GM18498 (cell line): ENCODE measurements at regions not wholly inside any gene's neighbourhood (a gene's known extent, or its start where the extent isn't known, plus 50 kb on each side); places are given as distances from the start of the nearest gene placed in this dataset.

Experiments
- ATAC-seq: cut with Tn5 transposase; IDR thresholded peaks from one replicate; pipeline ENCODE4 v1.9.1; 2021; ENCODE audit warnings: mild to moderate bottlenecking, moderate library complexity; ENCODE audit not compliant: unreplicated experiment

DNA sequence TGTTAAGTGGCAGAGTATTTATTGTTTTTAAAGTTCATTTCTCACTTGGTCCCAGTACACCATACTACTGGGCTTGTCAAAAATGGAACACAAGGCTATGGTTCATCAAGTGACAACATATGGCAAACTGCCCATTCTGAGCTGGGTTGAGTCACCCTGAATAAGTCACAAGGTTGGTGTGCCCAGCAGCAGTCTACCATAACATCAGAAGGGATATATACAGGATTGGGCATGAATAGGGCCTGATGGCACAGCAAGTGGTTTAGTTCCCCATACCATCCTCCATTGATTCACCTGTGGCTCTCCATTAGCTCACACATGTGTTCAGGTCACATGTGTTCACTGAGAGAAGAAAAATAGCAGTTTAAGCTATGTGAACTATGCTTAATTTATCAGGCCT lies 249.8 kb upstream of the PRDM9 start:
- no peak for ATAC-seq

DNA sequence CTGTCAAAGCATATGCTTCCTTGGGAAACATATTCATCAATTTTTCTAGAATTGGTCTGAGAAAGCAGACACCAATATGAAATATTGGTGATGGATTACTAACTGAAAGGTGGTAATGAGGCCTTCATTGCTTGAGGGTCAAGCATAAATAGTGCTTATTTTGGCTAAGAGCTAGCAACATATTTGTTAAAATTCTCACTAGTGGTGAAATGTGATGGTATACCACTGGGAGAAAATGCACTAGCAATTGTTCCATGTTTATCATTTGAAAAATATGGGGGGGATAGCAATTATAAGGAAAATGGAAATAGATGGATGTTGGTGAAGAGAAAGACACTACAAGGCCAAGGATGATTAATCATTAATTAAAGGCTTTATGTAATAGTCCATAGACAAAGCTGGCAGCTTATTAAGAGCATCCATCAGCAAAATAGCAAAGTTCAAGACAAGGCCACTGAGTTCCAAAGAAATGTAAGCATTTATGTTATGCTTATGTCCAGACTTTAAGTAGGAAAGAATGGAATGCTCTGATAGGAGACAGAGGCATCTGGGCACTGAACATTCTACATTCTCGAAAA lies 253.7 kb upstream of the PRDM9 start:
- ATAC-seq, result no peak

DNA sequence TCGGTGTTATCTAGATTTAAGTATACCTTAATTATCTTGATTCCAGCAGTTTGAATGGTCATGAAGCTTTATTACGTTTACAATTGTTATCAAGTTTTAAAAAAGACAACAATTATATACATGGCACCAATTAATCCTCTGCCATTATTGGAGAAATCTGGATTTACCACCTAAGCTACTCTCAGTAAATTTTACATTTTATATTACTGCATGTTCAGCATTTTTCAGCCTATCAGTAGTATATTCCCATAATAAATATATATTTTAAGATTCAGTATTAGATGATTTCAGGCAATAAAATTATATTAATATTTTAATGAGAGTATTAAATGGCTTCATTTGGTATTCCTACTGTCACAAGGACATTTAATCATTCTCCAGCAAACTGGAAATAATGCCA lies 264.5 kb upstream of the PRDM9 start:
- no peak for ATAC-seq

DNA sequence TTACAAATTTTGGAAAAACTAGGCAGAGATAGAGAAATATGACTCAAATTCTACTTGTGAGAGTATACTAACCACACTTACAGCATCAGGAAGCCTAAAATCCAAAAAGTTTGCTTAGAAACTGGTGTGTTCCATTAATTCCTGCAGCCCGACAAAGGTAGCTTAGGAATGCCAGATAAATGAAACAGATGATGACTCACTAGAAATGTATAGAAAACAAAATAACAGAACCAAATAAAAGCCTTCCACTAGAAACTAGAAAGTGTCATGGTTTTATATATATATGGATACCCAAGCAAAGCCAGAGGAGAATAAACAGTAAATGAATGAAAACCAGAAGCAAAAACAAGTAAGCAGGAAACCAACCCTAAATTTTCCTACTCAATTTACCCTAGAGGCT lies 272.2 kb upstream of the PRDM9 start:
- ATAC-seq, result no peak

DNA sequence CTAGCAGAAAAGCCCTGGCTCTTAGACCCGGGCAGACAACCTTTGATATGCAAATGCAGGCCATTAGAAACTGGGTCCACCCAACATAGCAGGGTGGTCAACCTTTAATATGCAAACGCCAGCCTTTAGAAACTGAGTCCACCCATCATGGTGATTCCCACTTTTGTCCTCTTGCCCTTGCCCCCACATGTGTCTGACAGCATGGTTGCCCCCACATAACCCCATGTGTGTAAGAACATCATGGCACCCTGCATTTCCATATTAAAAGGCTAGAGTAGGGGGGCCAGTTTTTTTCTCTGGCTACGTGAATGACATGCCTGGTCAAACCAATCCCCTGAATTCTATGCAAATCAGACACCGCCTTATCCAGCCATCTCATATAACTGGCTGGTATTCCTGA lies 273.2 kb upstream of the PRDM9 start:
- no peak for ATAC-seq

DNA sequence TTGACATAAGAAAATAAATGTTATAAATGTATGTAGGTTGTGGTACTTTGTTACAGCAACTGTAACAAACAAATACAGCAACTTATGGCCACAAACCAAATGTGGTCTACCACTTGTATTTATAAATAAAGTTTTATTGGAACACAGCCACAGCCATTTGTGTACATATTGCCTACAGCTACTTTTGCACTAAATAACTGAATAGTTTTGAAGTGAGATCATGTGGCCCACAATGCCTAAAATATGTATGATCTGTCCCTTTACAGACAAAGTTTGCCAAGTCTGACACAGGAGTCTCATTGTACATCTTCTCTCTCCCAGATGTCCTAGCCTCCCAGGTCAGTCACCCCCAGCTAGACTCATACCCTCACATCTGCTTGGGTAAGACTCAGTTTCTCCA lies 283.6 kb upstream of the PRDM9 start:
- no peak for ATAC-seq

DNA sequence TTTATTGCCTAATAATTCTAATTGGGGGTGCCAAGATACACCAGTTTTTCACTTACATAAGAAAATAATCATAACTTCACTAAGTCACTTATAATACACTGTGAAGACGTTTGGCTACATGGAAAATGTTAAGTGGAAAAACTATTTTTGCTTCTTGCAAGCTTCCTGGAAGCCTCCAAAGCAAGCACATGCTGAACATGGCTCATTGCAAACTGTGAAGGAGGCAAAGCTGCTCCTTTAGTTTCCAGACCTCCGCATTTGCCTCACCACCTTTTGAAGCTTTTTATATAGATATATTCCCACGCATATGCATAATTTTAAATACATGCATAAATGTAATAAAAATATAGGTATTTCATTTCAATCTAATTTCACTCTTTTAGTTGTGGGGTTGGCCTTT lies 285.6 kb upstream of the PRDM9 start:
- no peak for ATAC-seq

DNA sequence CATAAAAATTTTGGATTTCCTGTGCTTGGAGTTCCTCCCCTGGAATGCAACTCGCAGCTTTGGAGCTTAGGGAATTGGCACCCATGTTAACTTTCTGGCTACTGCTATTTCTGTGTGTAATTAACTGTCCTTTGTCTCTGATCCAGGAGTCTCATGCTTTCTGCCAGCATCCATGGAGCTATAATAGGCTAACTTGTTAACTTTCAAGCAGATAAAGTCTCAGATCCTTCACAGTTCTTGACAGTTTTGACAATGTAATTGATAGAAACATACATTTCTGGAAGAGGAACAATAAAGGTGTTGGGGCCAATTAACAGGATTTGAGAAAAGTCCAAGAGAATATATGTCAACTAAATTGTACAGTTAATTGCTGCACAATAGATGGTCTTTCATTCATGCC lies 290.2 kb upstream of the PRDM9 start:
- no peak for ATAC-seq

DNA sequence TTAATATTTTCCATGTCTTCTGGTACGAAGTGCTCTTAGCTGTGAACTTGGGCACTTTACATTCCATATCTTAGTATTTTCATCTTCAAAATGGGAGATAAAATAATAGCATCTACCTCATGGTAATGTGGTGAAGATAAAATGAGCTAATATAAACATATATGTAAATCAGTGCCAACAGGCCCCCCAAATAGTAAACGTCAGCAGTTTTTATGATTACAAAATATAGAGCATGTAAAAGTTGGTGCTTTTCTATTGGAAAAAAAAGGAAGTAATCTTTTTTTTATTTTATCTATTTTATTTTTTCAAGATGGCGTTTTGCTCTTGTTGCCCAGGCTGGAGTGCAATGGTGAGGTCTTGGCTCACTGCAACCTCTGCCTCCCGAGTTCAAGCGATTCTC lies 291.1 kb upstream of the PRDM9 start:
- ATAC-seq, result no peak

DNA sequence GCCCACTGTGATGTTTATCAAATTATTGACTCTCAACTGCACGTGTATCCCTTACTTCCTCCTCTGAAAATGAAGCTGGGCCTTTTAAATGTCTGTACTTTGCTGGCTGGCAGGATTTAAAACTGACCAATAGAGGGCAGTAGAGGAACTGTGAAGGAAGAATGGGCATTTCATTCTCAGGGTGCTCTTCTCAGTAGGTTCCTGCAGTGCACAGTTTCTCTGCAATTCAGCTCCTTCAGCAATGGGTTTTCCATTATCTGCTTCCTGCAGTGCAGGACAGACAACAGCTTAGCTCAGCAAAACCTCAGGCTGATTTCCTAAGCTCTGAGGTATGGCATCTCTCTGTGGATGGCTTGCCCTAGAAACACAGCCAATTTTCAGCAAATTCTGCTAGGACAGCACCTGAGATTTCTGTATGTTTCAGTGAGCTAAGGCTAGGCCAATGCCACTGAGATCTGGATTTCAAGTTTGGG lies 298.4 kb upstream of the PRDM9 start:
- ATAC-seq, result peak; percentile 75

DNA sequence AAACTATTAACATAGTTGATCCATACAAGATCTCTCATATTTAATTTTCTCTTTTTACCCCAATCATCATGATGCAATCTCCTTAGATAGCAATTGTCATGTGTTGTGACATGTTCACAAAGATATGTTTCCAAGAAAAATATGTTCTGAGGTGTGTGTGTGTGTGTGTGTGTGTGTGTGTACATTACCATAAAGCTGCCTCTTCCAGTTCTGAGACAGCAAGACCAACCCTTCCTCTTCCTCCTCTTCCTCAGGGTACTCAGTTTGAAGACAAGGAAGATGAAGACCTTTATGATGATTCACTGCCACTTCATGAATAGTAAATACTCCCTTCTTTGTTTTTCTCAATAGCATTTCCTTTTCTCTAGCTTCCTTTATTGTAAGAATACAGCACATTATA lies 303.3 kb upstream of the PRDM9 start:
- ATAC-seq, result no peak

DNA sequence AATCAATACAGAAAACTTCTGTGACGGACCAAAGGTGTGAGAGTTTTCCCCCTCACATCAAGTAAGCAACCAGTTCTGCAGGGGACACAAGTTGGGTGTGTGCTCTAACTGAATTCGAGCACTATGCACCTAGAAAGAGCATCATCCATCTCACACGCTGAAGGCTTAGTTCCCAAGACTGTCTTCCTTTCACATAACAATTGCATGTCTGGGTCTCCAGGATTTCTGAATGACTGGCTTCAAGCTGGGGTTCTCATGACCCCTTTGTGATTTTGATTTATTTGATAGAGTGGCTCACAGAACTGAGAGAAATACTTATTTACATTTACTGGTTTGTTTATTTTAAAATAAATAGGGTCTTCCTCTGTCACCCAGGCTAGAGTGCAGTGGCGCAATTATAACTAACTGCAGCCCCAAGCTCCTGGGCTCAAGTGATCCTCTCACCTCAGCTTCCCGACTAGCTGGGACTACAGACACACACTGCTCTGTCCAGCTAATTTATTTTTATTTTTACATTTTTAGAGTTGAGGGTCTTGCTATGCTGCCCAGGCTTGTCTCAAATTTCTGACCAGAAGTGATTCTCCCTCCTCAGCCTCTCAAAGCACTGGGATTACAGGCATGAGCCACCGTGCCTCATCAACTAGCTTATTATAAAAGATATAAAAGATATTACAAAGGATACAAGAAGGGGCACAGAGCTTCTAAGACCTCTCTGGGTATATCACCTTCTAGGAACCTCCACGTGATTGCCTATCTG lies 316.7 kb upstream of the CDH12 start:
- ATAC-seq, result no peak

DNA sequence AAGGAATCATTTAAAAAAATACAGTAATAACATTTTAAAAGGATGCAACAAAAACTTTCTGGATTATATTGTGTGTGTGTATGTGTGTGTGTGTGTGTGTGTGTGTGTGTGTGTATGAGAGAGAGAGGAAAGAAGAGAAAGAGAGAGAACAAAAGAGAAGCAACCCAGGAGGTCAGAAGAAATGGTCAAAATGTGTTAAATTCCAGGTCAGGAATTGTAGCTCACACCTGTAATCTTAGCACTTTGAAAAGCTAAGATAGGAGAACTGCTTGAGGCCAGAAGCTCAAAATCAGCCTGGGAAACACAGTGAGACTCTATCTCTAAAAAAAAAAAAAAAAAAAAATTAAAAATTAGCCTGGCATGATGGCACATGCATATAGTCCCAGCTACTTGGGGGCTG lies 311.8 kb upstream of the CDH12 start:
- no peak for ATAC-seq

DNA sequence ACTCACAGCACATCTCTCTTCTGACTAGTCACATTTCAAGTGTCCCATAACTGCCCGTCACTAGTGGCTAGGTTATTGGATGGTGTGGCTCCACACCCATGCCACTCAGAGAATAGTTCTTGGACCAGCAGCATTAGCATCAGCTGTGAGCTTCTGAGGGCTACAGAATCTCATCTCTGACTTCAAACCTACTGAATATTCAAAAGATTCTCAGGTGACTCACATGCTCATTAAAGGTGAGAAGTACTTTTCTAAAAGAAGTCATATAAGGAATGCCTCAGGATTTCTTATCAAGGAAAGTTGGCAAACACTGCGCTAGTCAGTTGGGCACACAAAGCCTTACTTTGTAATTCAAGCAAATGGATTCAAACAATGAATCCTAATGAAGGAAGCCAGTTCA lies 305.0 kb upstream of the CDH12 start:
- no peak for ATAC-seq

DNA sequence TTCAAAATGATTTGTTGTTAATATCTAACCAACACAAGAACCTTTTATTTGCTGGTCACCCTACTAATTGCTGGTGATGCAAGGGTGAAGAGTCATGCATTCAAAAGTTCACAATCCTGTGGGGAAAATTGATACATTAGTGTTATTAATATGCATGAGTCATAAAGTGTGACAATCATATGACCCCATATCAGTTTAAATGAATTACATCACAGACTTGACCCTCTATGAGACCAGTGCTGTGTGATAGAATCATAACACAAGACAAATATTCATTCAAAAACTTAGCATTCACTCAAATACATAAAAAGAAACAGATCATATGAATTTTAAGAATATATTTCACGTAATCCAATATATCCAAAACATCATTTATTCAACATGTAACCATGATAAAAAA lies 304.6 kb upstream of the CDH12 start:
- no peak for ATAC-seq

DNA sequence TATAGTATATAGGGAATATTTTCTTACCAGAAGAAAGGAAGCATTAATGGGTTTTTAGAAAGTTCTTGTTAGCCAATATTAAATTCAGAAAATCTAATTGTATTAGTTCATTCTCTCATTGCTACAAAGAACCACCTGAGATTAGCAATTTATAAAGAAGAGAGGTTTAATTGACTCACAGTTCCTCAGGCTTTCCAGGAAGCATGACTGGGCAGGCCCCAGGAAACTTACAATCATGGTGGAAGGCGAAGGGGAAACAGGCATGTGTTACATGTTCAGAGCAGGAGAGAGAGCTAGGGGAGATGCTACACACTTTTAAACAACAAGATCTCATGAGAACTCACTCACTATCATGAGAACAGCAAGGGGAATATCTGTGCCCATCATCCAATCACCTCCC lies 304.0 kb upstream of the CDH12 start:
- ATAC-seq, result no peak

DNA sequence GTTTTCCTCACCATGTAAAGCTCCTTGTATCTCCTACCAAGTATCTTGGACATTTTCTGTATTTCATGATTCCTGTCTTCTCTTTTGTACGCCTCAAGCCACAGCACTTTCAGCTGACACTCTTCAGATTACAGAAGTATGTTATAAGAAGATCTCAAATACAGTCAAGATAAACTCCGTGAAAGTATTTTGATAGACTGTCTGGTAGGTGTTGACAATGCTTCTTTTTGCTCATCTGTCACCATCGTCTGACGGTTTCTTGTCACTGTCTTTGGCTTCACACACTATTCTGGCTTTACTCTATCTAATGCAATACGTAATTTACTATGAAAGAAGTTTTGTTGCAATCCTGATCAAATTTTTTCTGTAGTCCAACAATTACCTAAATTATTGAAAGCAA lies 294.5 kb upstream of the CDH12 start:
- ATAC-seq, result no peak

DNA sequence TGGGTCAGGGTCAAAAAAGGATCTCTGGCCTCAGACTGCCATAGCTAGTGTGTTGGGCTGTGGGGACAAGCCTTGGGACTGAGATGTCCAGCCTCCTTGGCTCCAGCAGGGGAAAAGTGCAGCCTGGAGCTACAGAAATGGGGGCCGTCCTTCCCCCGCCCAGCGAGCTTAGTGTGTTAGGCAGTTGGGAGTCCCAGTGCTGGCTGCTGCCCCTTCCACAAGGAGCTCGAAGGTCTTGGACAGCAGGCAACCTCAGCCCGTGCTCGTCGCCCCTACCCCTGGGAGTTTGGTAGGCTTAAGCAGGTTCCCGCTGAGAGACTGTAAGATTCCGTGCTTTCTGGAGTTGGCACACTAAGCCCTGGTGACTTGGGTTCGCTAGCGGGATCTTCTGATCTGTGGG lies 293.0 kb upstream of the CDH12 start:
- no peak for ATAC-seq

DNA sequence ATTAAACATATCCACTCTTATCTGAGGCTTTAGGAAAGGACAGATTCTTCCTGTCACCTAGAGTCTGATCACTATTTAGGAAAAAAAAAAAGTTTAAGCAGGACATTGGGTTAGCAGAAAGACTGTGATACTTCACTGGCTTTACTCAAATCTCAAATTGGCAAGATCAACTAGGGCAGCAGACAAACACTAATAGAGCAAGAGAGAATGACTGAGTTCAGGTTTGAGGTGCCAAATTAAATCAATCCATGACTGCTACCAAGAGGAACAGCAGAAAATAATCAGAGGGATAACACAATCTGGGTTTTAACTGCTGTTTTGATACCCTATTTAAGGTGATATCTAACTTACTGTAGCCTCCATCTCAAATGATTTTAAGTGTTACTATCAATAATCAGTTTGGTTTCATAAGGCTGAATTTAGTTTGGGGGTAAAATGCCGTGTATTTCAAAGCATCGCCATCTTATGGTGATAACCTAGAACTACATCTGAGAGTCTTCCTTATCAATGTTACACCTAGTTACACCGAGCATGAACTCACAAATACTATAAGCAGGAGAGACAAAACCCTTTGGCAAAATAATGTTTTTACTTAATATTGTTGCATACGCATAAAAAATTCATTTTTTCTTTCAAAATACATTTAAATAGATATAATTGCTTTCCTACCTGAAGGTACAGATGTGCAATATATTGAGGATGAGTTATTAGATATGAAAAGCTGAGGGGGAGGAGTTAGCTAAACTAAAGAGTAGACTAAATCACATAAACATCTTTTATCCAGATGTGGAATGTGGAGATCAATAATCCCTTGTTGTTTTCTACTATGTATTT lies 286.4 kb upstream of the CDH12 start:
- no peak for ATAC-seq

DNA sequence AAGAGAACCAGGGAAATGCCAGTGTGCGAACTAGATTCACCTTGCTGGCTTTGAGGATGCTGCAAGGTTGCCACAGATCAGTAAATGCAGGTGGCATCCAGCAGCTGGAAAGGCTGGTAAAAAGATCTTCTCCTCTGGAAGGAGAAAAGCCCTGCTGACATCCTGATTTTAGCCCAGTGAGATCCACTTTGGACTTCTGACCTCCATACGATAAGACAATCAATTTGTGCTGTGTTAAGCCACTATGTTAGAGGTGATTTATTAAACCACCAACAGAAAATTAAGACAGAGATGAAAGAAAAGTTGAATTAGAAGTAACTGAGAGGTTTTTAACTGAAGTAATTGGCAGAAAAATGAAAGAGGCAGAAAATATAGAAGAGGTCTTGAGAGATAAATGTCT lies 283.8 kb upstream of the CDH12 start:
- ATAC-seq, result no peak

DNA sequence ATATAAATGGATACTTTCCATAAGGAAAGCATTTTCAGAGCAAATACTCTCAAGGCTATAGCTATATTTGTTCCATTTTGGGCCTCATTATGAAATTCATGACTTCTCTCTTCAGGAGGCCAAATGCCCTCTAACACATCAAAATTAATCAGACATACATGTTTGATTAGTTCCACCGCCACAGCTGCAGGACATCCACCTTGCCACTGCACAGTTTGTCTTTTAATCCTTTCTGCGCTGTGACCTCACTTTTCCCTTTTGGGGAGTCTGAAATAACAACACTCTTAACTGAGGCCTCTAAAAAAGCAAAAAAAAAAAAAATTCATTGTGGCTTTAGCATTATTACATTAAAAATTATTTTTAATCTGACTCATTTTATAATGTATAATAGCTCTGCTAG lies 279.1 kb upstream of the CDH12 start:
- ATAC-seq, result no peak

DNA sequence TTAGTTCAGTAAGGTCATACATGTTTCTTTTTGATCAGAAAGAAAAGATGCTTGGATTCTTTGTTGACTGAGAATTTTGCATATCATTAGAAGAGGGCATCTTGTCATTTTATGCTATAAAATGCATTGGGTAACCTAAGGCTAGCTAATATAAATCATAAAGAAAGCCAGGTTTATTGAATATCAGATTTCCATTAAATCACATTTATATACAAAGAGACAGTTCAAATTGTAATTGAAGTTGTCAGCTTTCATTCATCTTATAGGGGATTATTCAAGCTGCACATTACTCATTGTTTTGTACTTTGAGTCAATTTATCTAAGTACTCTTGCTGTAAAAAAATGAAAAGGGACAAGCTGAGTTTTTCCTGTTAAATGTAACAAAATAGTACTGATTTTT lies 259.1 kb upstream of the CDH12 start:
- ATAC-seq, result no peak
